ENCODE measurements at regions not wholly inside any gene's neighbourhood (a gene's known extent, or its start where the extent isn't known, plus 50 kb on each side); places are given as distances from the start of the nearest gene placed in this dataset.

DNA sequence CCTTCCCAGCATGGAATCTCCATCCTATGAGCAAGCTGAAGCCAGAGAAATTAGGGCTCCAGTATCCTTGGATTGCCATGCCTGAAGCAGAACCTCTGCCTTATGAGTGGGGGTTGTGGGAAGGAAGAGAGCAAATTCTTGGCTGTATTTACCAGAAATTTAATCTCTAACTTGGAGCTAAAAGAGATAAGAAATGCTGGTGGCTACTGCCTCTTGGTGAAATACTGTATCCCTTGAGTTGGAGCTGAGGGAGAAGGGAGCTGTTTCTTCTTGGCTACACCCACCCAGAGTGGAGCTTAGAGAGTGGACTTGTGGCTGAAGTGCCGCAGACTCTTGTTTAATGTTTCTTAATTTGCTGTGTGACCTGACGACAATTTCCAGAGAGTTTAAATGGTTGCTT is 447.3 kb downstream of the ARHGEF28 start:
- TF ChIP-seq, protein P1, sequence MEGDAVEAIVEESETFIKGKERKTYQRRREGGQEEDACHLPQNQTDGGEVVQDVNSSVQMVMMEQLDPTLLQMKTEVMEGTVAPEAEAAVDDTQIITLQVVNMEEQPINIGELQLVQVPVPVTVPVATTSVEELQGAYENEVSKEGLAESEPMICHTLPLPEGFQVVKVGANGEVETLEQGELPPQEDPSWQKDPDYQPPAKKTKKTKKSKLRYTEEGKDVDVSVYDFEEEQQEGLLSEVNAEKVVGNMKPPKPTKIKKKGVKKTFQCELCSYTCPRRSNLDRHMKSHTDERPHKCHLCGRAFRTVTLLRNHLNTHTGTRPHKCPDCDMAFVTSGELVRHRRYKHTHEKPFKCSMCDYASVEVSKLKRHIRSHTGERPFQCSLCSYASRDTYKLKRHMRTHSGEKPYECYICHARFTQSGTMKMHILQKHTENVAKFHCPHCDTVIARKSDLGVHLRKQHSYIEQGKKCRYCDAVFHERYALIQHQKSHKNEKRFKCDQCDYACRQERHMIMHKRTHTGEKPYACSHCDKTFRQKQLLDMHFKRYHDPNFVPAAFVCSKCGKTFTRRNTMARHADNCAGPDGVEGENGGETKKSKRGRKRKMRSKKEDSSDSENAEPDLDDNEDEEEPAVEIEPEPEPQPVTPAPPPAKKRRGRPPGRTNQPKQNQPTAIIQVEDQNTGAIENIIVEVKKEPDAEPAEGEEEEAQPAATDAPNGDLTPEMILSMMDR (IDR thresholded peaks at IDR 0.05; ENCODE audit: unreplicated experiment): no peak
- no TSS peak for BruUV-seq (replicated peaks)
- CTCF ChIA-PET: interaction anchor here (0.6 kb wide), 1 partner anchor 308 kb away, joined by 3 read pairs; no protein-coding TSS in a partner anchor
- Mint-ChIP-seq H3K4me3 (ENCODE audit: low read depth, unreplicated experiment) (no peak overlapping the region), H3K4me1 (ENCODE audit: low read depth, unreplicated experiment) (peaks cover 47% of the 10 kb centered on the region), H3K27ac (ENCODE audit: unreplicated experiment) (no peak overlapping the region), H3K9me3 (ENCODE audit: low read depth, unreplicated experiment) (peaks cover 2% of the 10 kb centered on the region), H3K36me3 (ENCODE audit: insufficient read depth, unreplicated experiment) (no peaks in the 10 kb centered on the region), H3K27me3 (ENCODE audit: unreplicated experiment) (no peaks in the 10 kb centered on the region)
- intact Hi-C loops (cut with micrococcal nuclease; ENCODE audit: unreplicated experiment): no loop called here
- DNase-seq: no peak

DNA sequence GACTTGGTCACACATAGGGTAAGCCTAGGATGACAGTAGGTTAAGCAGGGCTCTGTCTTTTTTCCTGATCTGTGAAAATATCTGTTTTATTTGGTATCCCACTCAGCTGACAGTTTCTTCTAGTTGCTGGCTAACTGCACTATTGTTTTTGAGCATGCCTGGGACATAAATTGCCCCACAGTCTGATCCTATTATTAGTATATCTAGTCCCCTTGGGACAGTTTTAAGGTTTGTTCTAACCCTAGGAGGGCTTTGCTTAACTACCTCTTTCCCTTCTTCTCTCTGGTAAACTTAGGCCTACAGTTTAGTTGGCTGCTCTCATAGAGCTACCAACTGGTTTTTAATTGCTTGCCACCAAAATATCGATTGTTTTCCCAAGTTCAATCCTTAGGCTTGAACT is 446.6 kb downstream of the ARHGEF28 start:
- DNase-seq: no peak
- H3K27me3 Mint-ChIP-seq (ENCODE audit: unreplicated experiment): no peaks in the 10 kb centered on the region
- H3K4me3 Mint-ChIP-seq (ENCODE audit: low read depth, unreplicated experiment): no peak overlapping the region
- H3K9me3 Mint-ChIP-seq (ENCODE audit: low read depth, unreplicated experiment): no peaks in the 10 kb centered on the region
- intact Hi-C loops (cut with micrococcal nuclease; ENCODE audit: unreplicated experiment): no loop called here
- no peak overlapping the region for H3K27ac Mint-ChIP-seq (ENCODE audit: unreplicated experiment)
- no TSS peak for BruUV-seq (replicated peaks)
- CTCF ChIA-PET: no interaction called here
- H3K4me1 Mint-ChIP-seq (ENCODE audit: low read depth, unreplicated experiment): peaks cover 47% of the 10 kb centered on the region
- no peaks in the 10 kb centered on the region for H3K36me3 Mint-ChIP-seq (ENCODE audit: insufficient read depth, unreplicated experiment)
- TF ChIP-seq, protein P1 (IDR thresholded peaks at IDR 0.05; ENCODE audit: unreplicated experiment): no peak

DNA sequence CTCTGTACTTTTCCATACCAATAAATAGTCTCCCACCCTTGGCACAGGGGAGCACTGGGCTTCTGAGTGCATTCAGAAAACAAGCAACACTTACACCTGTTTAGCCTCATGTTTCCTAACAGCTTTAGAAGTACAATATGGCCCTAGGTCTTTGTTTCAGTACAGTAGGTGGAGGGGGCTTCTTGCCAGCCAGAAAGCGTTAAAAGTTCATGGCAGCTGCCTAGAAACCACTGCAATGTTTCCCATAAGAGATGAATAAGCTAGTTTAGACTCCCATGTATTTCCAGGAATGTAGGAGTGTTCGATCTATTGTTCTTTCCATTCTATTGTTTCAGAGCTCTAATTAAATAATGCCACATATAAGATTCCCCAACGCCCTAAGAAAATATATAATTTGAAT is 444.8 kb downstream of the ARHGEF28 start:
- H3K36me3 Mint-ChIP-seq (ENCODE audit: insufficient read depth, unreplicated experiment): no peaks in the 10 kb centered on the region
- no peaks in the 10 kb centered on the region for H3K27me3 Mint-ChIP-seq (ENCODE audit: unreplicated experiment)
- no peak overlapping the region for H3K27ac Mint-ChIP-seq (ENCODE audit: unreplicated experiment)
- BruUV-seq (replicated peaks): no TSS peak
- TF ChIP-seq, protein P1 (IDR thresholded peaks at IDR 0.05; ENCODE audit: unreplicated experiment): no peak
- DNase-seq: no peak
- CTCF ChIA-PET: interaction anchor here (0.6 kb wide), 1 partner anchor 509 kb away, joined by 3 read pairs; no protein-coding TSS in a partner anchor
- peaks cover 43% of the 10 kb centered on the region for H3K4me1 Mint-ChIP-seq (ENCODE audit: low read depth, unreplicated experiment)
- H3K4me3 Mint-ChIP-seq (ENCODE audit: low read depth, unreplicated experiment): no peak overlapping the region
- no peaks in the 10 kb centered on the region for H3K9me3 Mint-ChIP-seq (ENCODE audit: low read depth, unreplicated experiment)
- intact Hi-C loops (cut with micrococcal nuclease; ENCODE audit: unreplicated experiment): no loop called here

DNA sequence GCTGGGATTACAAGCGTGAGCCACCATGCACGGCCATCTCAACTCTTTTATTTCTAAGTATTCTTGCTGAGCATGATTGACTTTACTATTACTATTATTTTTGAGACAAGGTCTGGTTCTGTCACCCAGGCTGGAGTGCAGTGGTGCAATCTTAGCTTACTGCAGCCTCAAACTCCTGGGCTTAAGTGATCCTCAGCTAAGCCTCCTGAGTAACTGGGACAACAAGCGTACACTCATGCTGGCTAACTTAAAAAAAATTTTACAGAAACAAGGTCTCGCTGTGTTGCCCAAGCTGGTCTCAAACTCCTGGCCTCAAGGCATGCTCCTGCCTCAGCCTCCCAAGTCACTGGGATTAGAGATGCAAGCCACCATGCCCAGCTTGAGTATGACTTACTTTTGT is 443.7 kb downstream of the ARHGEF28 start:
- H3K27ac Mint-ChIP-seq (ENCODE audit: unreplicated experiment): no peak overlapping the region
- TF ChIP-seq, protein P1 (IDR thresholded peaks at IDR 0.05; ENCODE audit: unreplicated experiment): no peak
- CTCF ChIA-PET: interaction anchor here (0.7 kb wide), 1 partner anchor 12 kb away, joined by 3 read pairs; no protein-coding TSS in a partner anchor
- H3K4me1 Mint-ChIP-seq (ENCODE audit: low read depth, unreplicated experiment): peaks cover 37% of the 10 kb centered on the region
- H3K27me3 Mint-ChIP-seq (ENCODE audit: unreplicated experiment): no peaks in the 10 kb centered on the region
- no peaks in the 10 kb centered on the region for H3K9me3 Mint-ChIP-seq (ENCODE audit: low read depth, unreplicated experiment)
- DNase-seq: no peak
- H3K36me3 Mint-ChIP-seq (ENCODE audit: insufficient read depth, unreplicated experiment): no peaks in the 10 kb centered on the region
- no TSS peak for BruUV-seq (replicated peaks)
- intact Hi-C loops (cut with micrococcal nuclease; ENCODE audit: unreplicated experiment): no loop called here
- no peak overlapping the region for H3K4me3 Mint-ChIP-seq (ENCODE audit: low read depth, unreplicated experiment)

All from Calu3 (cell line).